ENCODE measurements at regions not wholly inside any gene's neighbourhood (a gene's known extent, or its start where the extent isn't known, plus 50 kb on each side); places are given as distances from the start of the nearest gene placed in this dataset.
"Not testable (repeated sequence)": the region's sequence is repeated elsewhere in the genome, so short reads cannot be mapped to it uniquely, and the experiment has no call there.

DNA sequence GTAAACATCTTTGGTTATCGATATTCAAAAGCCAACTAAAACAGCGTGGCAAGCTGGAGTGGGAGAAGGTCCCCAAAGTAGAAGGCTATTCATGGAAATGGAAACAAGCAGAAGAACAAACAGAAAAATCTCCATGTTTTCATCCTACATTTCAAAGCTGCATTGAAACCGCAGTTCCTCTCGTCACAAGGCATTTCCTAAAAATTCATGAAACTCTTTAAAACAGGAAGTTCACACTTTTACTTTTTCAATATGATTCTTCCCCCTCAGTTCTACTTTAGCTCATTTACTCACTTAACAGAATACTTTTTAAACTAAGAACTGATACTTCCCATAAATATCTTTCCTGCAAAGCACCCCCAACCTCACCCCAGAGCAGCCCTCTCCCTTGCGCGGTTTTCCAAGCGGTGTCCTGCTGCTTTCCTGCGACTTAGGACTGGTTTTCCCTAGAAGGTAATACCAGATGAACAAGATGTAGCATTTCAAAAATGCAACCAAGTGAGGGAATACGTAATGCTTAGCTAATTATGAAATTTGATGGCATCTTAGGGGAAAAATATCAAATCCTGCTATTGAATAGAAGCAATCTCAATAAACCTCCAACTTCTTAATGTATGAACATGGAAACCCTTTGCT is 228.3 kb upstream of the PKN2 start:
- DNase-seq: no peak

DNA sequence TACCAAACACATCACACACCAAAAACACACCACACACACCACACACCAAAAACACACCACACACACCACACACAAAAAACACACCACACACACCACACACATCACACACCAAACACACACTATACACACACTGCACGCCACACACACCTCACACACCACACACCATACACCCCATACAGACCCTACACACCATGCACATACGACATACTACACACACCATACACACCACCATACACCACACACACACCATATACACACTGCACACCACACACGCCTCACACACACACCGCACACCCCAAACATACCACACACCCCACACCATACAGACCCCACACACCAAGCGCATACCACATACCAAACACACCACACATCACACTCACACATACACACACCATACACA is 226.9 kb upstream of the PKN2 start:
- DNase-seq: no peak

DNA sequence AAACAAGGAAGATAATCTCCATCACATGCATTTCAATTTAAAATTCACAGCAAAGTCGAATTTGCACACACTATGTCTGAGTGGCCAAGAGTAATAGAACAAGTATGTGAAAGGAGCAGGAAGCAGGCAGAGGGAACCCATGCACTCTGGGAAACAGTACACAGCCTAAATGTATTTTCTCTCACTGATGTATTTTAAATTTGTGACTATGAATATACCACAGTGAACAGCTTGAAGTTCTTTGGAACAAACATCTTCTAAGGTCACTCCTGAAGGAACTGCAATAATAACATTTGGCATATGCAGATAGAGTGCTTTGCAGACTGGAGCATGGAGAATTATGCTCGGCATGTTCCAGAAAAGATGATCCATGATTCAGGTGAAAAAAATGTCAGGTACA is 223.1 kb upstream of the PKN2 start:
- no peak for DNase-seq

DNA sequence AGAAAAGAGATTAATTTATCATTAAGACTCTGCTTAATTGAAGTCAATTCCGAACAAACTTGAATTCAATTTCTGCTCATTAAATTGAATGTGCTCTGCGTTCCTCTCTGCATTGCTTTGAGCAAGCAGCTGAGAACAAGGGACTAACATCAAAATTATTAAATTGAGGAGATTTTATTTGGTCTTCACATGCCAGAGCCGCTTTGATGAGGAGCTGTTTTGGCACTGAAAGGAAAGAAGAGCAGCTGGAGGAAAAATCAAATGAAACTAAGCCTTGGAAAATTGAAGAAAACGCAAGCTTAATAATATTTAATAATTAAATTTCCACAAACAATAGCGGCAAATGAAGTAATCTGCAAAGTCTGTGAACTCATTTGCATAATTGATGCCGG is 222.0 kb upstream of the PKN2 start:
- no peak for DNase-seq

DNA sequence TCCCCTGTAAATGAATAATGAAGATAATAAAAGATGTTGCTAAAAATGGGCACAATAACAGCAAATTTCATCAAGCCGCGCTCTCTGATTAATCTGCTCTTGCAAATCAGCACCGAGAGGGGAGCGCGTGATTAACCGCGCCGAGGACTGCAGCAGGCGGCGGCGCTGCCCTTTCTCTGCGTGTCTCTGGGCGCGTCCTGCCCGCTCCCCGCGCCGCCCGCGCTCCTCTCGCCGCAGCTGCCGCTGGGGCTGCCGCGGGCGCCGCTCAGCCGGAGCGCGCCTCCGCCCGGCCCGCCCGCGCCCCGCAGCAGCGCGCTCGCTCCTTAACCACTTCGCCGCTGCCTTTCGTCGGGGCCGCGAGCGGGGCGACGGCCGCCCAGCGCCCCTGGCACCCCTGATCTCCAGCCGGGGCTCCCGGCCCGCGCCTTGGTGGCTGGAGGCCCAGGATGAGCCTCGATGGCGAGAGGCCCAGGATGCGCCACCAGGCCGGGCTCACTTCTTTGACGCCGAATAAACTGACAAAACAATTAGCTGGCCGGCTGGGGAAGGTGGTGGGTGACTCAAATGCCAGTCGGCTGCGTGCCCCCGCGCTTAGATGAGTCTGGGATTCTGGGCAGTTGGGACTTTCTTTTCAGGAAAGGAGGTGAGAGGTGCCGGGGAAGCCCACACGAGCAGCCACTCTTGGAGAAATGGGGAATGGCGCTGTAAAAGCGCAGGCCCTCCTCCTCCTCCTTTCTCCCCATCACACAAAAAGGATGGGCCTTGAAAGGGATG is 221.4 kb upstream of the PKN2 start:
- DNase-seq: no peak

DNA sequence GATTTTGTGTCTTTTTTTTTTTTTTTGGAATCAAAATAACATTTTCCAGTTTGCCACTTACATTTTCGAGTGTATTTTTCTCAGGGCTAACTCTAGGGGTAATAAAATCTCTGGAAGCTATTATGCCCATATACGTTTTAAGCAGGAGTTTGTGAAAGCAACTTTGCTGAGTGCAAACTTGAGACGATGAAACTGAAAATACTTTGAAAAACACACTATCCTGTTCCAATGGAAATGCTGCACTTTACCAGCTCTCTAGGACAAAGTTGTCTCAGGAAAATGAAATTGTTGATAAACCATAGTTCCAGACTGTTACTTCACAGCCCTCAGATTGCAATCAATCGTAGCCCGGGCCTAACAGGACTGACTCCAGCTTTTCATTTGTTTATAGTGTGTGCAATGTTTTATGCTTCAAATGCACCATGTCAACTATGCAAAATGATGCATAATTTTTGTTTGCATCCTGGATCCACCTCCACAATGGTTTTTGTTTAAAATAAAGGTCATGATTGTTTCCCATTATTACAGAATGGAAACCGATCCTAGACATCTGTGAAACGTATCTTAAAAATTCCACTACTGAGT is 220.6 kb upstream of the PKN2 start:
- no peak for DNase-seq

DNA sequence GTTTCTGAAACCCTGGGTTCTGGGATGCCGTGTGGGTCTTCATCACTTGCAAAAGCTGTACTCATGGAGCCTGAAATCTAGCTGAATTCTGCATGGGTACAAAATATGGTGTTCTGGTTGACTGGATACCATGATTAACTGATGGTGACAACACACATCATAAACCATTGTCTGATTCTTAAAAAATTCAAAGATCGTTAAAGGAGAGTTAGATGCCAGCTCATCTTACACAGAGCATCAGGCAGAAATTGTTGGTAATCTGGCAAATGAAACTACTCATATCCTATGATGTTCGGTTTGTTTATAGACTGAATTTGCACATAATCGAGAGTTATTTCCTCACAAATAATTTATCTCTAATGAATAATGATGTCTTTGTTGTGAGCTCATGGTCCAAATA is 218.1 kb upstream of the PKN2 start:
- DNase-seq: no peak

DNA sequence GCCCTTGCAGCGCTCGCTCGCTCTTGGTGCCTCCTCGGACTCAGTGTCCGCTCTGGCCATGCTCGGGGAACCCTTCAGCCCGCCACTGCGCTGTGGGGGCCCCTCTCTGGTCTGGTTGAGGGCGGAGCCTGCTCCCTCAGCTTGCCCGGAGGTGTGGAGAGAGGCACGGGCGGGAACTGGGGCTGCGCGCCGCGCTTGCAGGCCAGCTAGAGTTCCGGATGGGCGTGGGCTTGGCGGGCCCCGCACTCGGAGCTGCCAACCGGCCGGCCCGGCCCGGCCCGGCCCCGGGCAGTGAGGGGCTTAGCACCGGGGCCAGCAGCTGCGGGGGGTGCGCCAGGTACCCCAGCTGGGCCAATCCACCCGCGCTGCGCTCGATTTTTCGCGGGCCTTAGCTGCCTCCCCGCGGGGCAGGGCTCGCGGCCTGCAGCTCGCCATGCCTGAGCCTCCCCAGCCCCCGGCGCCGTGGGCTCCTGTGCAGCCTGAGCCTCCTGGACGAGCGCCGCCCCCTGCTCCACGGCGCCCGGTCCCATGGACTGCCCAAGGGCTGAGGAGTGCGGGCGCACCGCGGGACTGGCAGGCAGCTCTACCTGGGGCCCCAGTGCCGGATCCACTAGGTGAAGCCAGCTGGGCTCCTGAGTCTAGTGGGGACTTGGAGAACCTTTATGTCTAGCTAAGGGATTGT is 217.0 kb upstream of the PKN2 start:
- DNase-seq: no peak

DNA sequence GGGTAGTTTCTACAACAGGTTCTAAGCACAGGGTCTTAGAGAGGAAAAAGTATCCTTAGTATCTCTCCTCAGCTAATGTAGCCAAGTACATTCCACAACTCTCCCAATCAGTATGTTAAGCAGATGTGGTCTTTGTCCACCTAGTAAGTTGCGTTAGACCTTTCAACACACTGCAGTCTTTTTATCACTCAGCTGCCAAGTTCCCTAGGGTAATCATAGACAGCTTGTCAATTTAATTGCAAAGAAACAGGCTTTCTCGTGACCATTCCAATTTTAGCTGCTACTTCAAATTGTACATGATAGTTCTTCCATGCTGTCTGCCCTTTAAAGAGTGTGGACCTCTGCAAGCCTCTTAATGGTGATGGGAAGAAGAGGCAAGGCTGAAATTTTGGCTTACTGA is 211.8 kb upstream of the PKN2 start:
- no peak for DNase-seq

DNA sequence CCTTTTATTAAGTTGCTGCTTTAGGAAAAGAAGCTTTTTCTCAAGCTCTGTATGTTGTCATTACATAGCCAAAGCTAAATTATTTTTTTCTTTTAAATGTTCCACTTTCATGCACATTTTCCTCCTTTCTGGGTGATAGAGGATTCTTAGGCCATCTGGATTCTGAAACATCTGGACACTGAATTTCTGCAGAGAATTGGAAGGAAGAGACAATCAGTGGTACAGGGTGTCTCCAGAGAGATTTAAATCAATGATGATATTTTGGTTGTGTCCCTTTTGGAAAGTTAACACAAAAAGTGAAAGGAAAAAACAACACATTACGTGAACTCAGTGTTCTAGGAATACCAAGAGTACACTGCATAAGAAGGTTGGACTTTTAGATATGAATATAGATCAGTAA is 211.4 kb upstream of the PKN2 start:
- DNase-seq: no peak

DNA sequence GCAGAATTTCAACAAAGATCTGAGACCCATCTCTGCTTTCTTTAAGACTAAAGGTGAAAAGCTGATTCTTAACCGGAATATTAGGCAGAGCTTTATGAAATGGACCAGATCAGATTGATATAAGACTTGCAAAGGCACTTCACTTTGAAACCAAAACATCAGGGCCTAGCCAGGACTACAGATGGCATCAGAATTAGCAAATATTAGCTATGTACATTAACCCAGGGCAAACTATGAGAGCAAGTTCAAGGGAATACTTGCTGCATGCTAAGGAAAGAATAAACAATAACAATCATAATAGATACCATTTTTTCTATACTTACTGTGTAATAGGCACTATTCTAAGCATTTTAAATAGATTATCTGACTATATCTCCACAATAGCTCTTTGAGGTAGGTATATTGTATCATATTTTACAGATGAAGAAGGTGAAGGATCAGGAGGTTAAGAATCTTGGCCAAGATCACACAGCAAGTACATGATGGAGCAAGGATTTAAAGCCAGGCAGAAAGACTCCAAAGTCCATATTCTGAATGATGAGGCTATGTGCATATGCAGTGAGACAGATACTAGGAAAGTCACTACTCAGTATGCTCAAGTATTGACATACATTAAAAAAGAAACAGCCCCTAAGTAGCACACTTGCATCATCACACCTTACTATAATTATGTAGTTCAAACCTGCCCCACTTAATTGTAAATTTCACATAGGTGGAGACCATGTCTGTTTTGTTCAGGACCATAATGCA is 209.3 kb upstream of the PKN2 start:
- no peak for DNase-seq

DNA sequence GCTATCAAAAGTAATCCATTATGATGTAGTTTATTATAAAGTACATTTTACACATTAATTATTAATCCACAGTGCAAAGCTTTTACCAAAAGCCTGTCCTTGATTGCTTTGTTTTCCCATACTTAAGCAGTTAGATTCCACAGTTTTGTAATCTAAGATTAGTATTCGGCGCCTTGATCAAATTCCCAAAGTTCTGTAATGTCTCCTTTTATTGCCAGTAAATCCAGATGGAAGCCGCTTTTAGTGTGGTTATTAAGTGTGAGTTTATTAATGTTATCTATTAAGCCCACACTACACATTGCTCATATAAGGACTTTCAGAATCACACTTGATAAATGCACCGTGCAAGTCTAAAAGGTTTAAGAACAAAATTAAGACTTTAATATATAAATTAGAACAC is 199.2 kb upstream of the PKN2 start:
- no peak for DNase-seq

DNA sequence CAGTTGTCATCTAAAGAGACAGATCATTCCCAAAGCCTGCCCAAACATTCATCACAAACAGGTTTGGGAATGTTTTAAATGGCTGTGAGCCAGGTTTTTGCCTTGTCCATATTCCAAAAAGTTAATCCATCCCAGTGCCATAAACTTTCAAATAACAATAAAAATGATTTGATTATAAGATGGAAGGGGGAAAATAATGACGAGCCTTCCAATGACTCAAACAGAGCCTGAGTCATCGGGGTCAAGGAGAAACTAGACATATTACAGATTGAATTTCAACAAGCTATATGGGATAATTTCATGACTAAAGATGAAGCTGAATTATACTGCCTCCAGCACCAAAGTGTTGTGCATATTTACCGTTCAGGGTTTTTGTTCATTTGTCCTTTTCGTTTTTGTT is 195.8 kb upstream of the PKN2 start:
- no peak for DNase-seq

DNA sequence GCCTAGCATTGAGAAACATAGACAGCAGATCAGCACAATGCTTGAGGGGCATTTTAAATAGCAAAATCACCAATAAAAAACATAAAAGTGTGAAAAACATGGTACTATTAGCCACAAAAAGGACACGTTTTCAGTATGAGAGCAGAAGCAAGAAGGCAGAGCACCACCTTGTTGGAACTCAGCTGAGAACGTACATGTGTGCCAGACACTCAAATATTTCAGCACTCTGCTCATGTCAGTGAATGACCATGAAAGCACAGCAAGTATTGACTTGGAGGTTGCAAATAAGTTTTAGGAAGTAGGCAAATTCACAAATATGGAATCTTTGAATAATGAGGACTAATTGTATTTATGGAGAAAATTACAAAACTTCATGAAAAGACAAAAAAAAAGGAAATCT is 193.4 kb upstream of the PKN2 start:
- DNase-seq: no peak

DNA sequence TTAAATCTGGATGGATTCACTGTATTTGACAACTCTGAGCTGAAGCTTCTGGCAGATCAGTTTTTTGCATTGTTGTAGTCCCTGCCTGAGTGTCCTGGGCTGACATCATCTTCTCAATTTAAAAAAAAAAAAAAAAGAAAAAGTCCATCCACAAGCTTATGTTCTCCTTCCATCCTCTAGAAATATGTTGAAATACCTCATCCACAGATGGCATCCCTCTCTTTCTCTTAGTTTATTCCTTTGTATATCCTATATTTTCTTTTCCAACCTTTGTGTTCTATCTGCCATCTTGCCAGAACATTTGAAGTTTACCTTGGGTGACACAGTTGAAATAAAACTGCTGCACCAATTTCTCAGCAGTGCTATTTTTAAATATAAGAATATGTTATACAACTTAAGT is 184.4 kb upstream of the PKN2 start:
- DNase-seq: no peak

DNA sequence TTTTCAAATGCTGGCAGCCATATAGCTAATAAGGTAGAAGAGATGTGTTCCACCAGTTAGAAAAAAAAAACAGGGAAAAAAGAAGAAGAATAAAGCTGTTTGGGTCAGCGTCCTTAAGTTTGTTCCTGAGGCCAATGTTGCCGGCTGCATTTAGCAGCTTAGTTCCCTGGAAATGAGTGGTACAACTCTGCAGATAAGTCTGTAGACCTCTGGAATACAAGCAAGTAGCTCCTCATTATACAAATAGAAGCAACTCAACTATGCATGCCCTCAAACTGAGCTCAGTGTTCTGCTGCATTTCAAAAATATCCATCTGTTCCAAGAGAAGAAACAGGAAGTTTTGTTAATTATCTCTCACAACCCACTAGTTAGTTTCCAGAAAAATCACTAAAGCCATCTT is 181.2 kb upstream of the PKN2 start:
- DNase-seq: no peak

DNA sequence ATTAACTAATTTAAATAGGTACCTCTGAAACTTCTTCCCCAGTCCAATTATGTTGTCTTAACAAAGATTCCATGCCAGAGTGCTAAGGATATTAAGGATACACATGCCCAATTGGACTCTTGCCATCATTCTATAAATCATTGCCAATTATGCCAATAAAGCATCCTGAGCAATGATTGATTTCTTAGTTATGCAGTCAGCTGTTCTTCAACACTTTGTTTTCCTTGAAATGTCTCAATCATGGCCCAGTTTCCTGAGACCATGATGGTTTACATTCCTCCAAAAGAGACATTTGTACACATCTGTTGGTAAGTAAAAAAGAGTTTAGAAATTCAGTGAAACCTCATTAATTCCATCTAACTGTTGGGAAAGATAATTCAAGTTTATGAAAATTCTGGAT is 180.4 kb upstream of the PKN2 start:
- no peak for DNase-seq

DNA sequence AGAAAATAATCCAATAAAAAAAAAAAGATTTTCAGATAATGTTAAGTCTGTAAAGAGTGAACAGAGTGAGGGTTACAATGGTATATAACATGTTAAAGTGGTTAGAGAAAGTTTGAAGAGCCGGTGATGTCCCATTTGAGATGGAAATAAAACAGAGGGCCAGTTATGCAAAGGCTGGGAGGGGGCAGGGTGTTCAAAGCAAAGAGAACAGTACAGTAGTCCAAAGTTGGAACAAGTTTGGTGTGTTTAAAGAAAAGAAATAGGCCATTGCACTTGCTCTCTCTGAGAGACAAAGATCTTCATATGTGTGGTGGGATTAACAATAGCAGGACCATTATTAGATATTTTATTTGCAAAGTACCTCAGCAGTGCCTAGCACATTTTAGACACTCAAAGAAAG is 179.5 kb upstream of the PKN2 start:
- no peak for DNase-seq

DNA sequence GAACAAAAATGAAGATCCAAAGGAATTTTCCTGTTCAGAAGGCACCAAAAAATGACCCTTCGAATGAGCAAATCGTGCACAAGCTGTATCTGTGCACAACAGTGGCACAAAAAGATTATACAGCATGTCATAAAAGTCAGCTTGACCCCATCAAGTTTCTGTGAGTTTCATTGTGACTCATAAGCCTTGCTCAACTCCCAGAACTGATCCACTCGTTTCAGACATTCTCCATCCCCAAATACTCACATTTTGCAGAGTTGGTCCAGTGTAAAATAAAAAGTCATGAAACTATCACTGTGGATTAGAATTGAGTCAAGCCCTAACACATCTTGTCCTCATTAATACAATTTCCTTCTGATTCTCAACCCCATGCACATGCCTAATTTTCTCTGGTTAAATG is 174.7 kb upstream of the PKN2 start:
- DNase-seq: no peak

DNA sequence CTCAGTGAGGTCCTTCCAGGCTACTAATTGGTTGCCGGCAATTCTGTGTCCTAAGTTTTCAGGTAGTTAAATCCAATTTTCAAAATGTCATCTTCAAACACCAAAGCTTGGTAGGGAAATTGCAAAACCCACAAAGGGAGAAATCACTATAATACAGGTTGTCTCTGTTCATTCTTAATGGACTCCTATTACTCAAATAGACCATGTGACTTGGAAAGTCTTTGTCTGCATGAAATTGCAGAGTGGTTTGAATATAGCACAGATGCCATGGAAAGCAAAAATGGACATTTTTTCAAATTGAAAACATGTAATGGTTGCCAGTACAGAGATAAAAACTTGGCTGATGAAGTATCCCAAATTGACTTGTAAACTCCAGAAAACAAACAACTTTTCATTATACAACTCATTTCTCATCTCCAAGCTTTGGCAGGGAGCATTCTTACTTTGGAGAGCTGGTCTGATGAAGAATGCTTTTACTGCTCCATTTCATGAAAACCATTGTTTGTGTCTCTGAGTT is 169.5 kb upstream of the PKN2 start:
- no peak for DNase-seq

DNA sequence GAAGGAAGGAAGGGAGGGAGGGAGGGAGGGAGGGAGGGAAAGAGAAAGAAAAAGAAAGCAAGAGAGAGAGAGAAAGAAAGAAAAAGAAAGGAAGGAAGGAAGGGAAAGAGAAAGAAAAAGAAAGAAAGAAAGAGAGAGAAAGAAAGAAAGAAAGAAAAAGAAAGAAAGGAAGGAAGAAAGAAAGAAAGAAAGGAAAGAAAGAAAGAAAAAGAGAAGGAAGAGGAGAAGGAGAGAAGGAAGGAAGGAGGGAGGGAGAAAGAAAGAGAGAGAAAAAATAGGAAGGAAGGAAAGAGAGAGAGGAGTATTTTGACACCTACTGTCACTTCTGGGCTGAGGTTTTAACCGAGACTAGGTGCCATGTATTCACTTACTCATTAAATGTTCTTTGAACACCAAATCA is 166.6 kb upstream of the PKN2 start:
- DNase-seq: not testable (repeated sequence)

DNA sequence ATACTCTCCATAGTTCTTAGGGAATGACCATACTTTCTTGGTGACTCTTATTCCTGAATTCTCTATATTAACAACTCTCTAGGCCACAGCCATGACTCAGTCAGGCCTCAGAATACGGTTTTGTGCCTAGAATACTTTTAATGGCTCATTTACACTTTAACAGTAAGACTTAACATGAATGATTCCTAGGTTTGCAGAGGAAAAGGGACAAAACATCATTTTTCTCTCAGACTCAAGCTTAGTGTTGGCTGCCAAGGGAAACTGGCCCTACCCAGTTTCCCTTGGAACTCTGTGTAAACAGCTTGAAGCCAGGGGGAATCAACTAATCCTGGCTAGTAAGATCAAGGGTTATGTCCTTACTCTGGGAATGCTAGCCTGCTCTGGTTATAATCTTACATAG is 164.9 kb upstream of the PKN2 start:
- DNase-seq: no peak
